Caco-2 (cell line): ENCODE measurements at regions not wholly inside any gene's neighbourhood (a gene's known extent, or its start where the extent isn't known, plus 50 kb on each side); places are given as distances from the start of the nearest gene placed in this dataset.

ENCODE experiments used
- BruUV-seq: library from RNA; stranded (reverse); fragments of 400-500 nt; replicated peaks from 2 replicates; lab custom pipeline; 2021; lab: Mats Ljungman, UMichigan
- CTCF ChIA-PET: fragments of 300-600 bp; sonication (Branson Sonifier 250); formaldehyde crosslinking; loops from one replicate; lab custom pipeline; 2022; ENCODE audit warnings: antibody characterized with exemption; lab: Charles Lee
- POLR2A ChIA-PET: fragments of 300-600 bp; sonication (Branson Sonifier 250); formaldehyde crosslinking; loops from one replicate; lab custom pipeline; 2022; ENCODE audit warnings: antibody characterized with exemption; lab: Charles Lee
- DNase-seq, 2 experiments: peaks; one replicate each; pipeline versions ENCODE4 v3.0.0 to v3.0.0-alpha.2; 2020 to 2022
- H3K27me3 ChIP-seq: replicated peaks from 2 replicates; pipeline ENCODE4 v1.6.0; 2011; ENCODE audit warnings: low read length; ENCODE audit not compliant: control insufficient read depth, insufficient read depth
- H3K36me3 ChIP-seq: 2 replicates; pipeline ENCODE4 v1.5.1; 2011; ENCODE audit warnings: low read length; ENCODE audit not compliant: control insufficient read depth, insufficient read depth
- H3K4me1 ChIP-seq: fragments of 250-450 bp; sonication (Bioruptor Pico); 2 replicates; pipeline ENCODE4 v1.5.1; 2020; ENCODE audit warnings: mild to moderate bottlenecking
- H3K4me3 ChIP-seq: 2 replicates; pipeline ENCODE4 v1.5.1; 2011; ENCODE audit warnings: low read depth, mild to moderate bottlenecking, control low read depth, low read length
- H3K9me3 ChIP-seq: fragments of 250-450 bp; sonication (Bioruptor Pico); 2 replicates; pipeline ENCODE4 v1.5.1; 2020; ENCODE audit warnings: mild to moderate bottlenecking, moderate library complexity
- H3K27ac Mint-ChIP-seq: one replicate; pipeline ENCODE4 v1.8.0; 2022; ENCODE audit warnings: mixed read lengths; ENCODE audit not compliant: unreplicated experiment
- H3K27me3 Mint-ChIP-seq: one replicate; pipeline ENCODE4 v1.8.0; 2022; ENCODE audit warnings: mixed read lengths; ENCODE audit not compliant: insufficient read depth, unreplicated experiment
- H3K36me3 Mint-ChIP-seq: one replicate; pipeline ENCODE4 v1.8.0; 2022; ENCODE audit warnings: mild to moderate bottlenecking, mixed read lengths; ENCODE audit not compliant: insufficient read depth, unreplicated experiment
- H3K4me1 Mint-ChIP-seq: one replicate; pipeline ENCODE4 v1.8.0; 2022; ENCODE audit warnings: low read depth, mixed read lengths; ENCODE audit not compliant: unreplicated experiment
- H3K4me3 Mint-ChIP-seq: one replicate; pipeline ENCODE4 v1.8.0; 2022; ENCODE audit warnings: mild to moderate bottlenecking, moderate library complexity, mixed read lengths; ENCODE audit not compliant: unreplicated experiment
- H3K9me3 Mint-ChIP-seq: one replicate; pipeline ENCODE4 v1.8.0; 2022; ENCODE audit warnings: mixed read lengths; ENCODE audit not compliant: unreplicated experiment
- CTCF ChIP-seq, 2 experiments: fragments of 200-600 bp in 1 of 2; IDR thresholded peaks; 1 replicate in 1 of 2; 2 replicates in 1 of 2; pipeline versions ENCODE4 v1.5.1 to v1.8.0; 2011 to 2022; ENCODE audit warnings: antibody characterized with exemption in 1 of 2, control low read depth in 1 of 2, inconsistent platforms in 1 of 2, low read depth in 1 of 2, low read length in 1 of 2, mild to moderate bottlenecking in 1 of 2, moderate library complexity in 1 of 2; ENCODE audit not compliant: insufficient read depth in 1 of 2, severe bottlenecking in 1 of 2, unreplicated experiment in 1 of 2
- intact Hi-C: fragments of 100-400 bp; cut with micrococcal nuclease; formaldehyde crosslinking; loops from one replicate; pipeline ENCODE4 v1.10.0; 2022; ENCODE audit not compliant: unreplicated experiment

GRCh38 chr7:17466216-17466615, 167.8 kb downstream of the AHR start:
- intact Hi-C loops: no loop called here
- POLR2A ChIA-PET: no interaction called here
- H3K27ac Mint-ChIP-seq: no peak overlapping the region

GRCh38 chr7:17467386-17467945, 169.0 kb downstream of the AHR start:
- Mint-ChIP-seq H3K36me3 (no peaks in the 10 kb centered on the region), H3K27me3 (no peaks in the 10 kb centered on the region), H3K4me3 (no peak overlapping the region), H3K27ac (no peak overlapping the region), H3K9me3 (no peaks in the 10 kb centered on the region), H3K4me1 (no peaks in the 10 kb centered on the region)
- H3K27me3 ChIP-seq: no peaks in the 10 kb centered on the region
- BruUV-seq: no TSS peak
- ChIA-PET POLR2A (no interaction called here), CTCF (no interaction called here)
- H3K9me3 ChIP-seq: peaks cover 5% of the 10 kb centered on the region; the same call in 1 of the 2 replicates
- no peaks in the 10 kb centered on the region for H3K4me1 ChIP-seq
- intact Hi-C loops: no loop called here
- H3K36me3 ChIP-seq: no peaks in the 10 kb centered on the region
- no peak for DNase-seq
- TF ChIP-seq CTCF (IDR thresholded peaks at IDR 0.05; ENCODE audit: insufficient read depth in 1 of 2, low read depth in 1 of 2, low read length in 1 of 2, severe bottlenecking in 1 of 2, unreplicated experiment in 1 of 2): no peak
- no peak overlapping the region for H3K4me3 ChIP-seq

More at GRCh38 chr7:17466216-17466615, 167.8 kb downstream of the AHR start:
- Mint-ChIP-seq H3K27me3 (no peaks in the 10 kb centered on the region), H3K9me3 (peaks cover 9% of the 10 kb centered on the region), H3K4me3 (no peak overlapping the region), H3K4me1 (no peaks in the 10 kb centered on the region), H3K36me3 (no peaks in the 10 kb centered on the region)
- no peaks in the 10 kb centered on the region for H3K4me1 ChIP-seq
- no peaks in the 10 kb centered on the region for H3K36me3 ChIP-seq
- no peak overlapping the region for H3K4me3 ChIP-seq
- DNase-seq: no peak
- peaks cover 5% of the 10 kb centered on the region; the same call in 1 of the 2 replicates for H3K9me3 ChIP-seq
- TF ChIP-seq CTCF (IDR thresholded peaks at IDR 0.05; ENCODE audit: insufficient read depth in 1 of 2, low read depth in 1 of 2, low read length in 1 of 2, severe bottlenecking in 1 of 2, unreplicated experiment in 1 of 2): no peak
- BruUV-seq: no TSS peak
- no peaks in the 10 kb centered on the region for H3K27me3 ChIP-seq
- CTCF ChIA-PET: no interaction called here

DNA sequence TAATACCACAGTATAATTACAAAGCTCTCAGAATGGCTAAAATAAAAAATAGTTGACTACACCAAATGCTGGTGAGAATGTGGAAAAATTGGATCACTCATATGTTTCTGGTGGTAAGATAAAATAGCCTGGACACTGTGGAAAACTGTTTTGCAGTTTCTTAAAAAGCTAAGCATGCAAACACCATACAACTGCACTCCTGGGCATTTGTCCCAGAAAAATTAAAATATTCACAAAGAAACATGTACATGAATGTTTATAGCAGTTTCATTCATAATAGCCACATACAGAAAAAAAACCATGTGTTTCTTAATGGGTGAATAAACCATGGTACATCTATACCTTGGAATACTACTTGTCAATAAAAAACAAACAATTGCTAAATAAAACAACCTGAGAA, 172.9 kb downstream of the AHR start:
- H3K4me3 Mint-ChIP-seq: no peak overlapping the region
- H3K27me3 ChIP-seq: no peaks in the 10 kb centered on the region
- no peaks in the 10 kb centered on the region for H3K4me1 Mint-ChIP-seq
- H3K36me3 ChIP-seq: no peaks in the 10 kb centered on the region
- no peak for TF ChIP-seq CTCF (IDR thresholded peaks at IDR 0.05; ENCODE audit: insufficient read depth in 1 of 2, low read depth in 1 of 2, low read length in 1 of 2, severe bottlenecking in 1 of 2, unreplicated experiment in 1 of 2)
- H3K27me3 Mint-ChIP-seq: no peaks in the 10 kb centered on the region
- ChIA-PET CTCF (no interaction called here), POLR2A (no interaction called here)
- no TSS peak for BruUV-seq
- H3K36me3 Mint-ChIP-seq: no peaks in the 10 kb centered on the region
- H3K4me3 ChIP-seq: no peak overlapping the region
- no peaks in the 10 kb centered on the region for H3K9me3 Mint-ChIP-seq
- no peak for DNase-seq
- no peaks in the 10 kb centered on the region for H3K4me1 ChIP-seq
- no peak overlapping the region for H3K27ac Mint-ChIP-seq
- H3K9me3 ChIP-seq: peaks cover 5% of the 10 kb centered on the region; the same call in 1 of the 2 replicates
- intact Hi-C loops: no loop called here
